ENCODE measurements at regions not wholly inside any gene's neighbourhood (a gene's known extent, or its start where the extent isn't known, plus 50 kb on each side); places are given as distances from the start of the nearest gene placed in this dataset.

DNA sequence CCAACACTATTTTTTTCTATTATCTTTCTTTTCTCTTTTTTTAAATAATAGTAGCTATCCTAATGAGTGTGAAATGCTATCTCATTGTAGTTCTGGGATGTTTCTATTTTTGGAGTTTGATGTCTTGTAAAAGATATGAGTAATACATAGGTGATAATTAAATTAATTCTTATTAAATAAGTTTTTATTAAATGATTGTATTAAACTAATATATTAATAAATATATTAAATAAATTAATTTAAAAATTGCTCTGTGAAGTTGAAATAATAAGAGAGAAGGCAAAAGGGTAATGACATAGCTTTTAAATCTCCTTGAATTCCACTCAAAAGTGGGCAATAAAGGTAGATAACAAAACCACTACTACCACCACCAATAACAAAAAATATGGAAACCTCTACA, 230.2 kb upstream of the SSTR1 start:
- Histone ChIP-seq H3K9ac (ENCODE audit: low read length) (no peak overlapping the region), H3K9me3 (ENCODE audit: low read length) (no peaks in the 10 kb centered on the region), H2AFZ (ENCODE audit: low read depth, low read length) (no peak overlapping the region), H3K4me2 (ENCODE audit: low read length) (no peak overlapping the region), H3K79me2 (replicated peaks; ENCODE audit: insufficient read depth, low read length) (no peaks in the 10 kb centered on the region), H3K27ac (ENCODE audit: low read length) (no peak overlapping the region), H4K20me1 (ENCODE audit: insufficient read depth) (no peaks in the 10 kb centered on the region), H3F3A (ENCODE audit: insufficient read depth, low read length, poor library complexity, severe bottlenecking) (no peaks in the 10 kb centered on the region), H3K27me3 (ENCODE audit: insufficient read depth, low read depth, low read length) (no peaks in the 10 kb centered on the region), H3K4me3 (ENCODE audit: low read length) (no peak overlapping the region), H3K9me2 (ENCODE audit: insufficient read depth, low read length) (no peaks in the 10 kb centered on the region), H3K36me3 (ENCODE audit: insufficient read depth, low read length) (no peaks in the 10 kb centered on the region)
- TF ChIP-seq EP300 (conservative IDR thresholded peaks at IDR 0.05; ENCODE audit: poor library complexity, severe bottlenecking) (no peak), EZH2 (IDR thresholded peaks at IDR 0.05; ENCODE audit: borderline replicate concordance, insufficient read depth, low read length, poor library complexity, severe bottlenecking) (no peak), MXI1 (conservative IDR thresholded peaks at IDR 0.05; ENCODE audit: poor library complexity, severe bottlenecking) (no peak), RAD21 (conservative IDR thresholded peaks at IDR 0.05) (no peak), TAF1 (IDR thresholded peaks at IDR 0.05; ENCODE audit: low read depth) (no peak)
- TF ChIP-seq, protein P1, sequence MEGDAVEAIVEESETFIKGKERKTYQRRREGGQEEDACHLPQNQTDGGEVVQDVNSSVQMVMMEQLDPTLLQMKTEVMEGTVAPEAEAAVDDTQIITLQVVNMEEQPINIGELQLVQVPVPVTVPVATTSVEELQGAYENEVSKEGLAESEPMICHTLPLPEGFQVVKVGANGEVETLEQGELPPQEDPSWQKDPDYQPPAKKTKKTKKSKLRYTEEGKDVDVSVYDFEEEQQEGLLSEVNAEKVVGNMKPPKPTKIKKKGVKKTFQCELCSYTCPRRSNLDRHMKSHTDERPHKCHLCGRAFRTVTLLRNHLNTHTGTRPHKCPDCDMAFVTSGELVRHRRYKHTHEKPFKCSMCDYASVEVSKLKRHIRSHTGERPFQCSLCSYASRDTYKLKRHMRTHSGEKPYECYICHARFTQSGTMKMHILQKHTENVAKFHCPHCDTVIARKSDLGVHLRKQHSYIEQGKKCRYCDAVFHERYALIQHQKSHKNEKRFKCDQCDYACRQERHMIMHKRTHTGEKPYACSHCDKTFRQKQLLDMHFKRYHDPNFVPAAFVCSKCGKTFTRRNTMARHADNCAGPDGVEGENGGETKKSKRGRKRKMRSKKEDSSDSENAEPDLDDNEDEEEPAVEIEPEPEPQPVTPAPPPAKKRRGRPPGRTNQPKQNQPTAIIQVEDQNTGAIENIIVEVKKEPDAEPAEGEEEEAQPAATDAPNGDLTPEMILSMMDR (IDR thresholded peaks at IDR 0.05; ENCODE audit: poor library complexity, severe bottlenecking) = no peak

DNA sequence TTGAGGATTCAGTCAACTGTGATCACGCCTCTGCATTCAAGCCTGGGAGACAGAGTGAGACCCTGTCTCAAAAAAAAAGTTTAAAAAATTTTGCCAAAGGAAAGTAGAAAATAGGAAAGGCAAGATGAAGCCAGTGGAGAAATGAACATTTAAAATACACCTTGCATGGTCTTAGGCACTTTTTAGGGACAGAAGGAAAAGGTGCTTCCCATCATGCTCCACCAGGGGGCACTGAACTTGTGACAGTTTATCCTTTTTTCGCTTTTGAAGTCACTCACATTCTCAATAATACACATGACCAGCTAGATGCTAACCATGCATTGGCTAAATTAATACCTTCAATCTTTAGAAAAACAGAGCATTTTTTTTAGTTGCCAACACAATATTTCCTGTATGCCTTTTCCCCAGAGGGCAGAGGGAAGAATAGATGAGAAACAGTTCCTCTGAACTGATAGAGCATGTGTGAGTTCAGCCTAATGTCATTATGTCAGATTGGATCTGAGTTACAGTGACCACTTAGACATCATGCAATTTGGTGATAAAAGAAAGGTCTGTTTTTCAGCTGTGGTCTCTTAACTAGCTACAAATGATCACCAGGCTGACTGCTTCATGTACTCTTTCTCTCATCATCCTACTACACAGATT, 221.8 kb upstream of the SSTR1 start:
- H2AFZ ChIP-seq (ENCODE audit: low read depth, low read length) = no peak overlapping the region
- no peak overlapping the region for H3K4me3 ChIP-seq (ENCODE audit: low read length)
- no peaks in the 10 kb centered on the region for H4K20me1 ChIP-seq (ENCODE audit: insufficient read depth)
- H3F3A ChIP-seq (ENCODE audit: insufficient read depth, low read length, poor library complexity, severe bottlenecking) = no peaks in the 10 kb centered on the region
- TF ChIP-seq EP300 (conservative IDR thresholded peaks at IDR 0.05; ENCODE audit: poor library complexity, severe bottlenecking) (no peak), SMC3 (conservative IDR thresholded peaks at IDR 0.05; ENCODE audit: poor library complexity) (peak; percentile 76), TAF1 (IDR thresholded peaks at IDR 0.05; ENCODE audit: low read depth) (no peak), MXI1 (conservative IDR thresholded peaks at IDR 0.05; ENCODE audit: poor library complexity, severe bottlenecking) (no peak), RAD21 (conservative IDR thresholded peaks at IDR 0.05) (peak; percentile 68)
- TF ChIP-seq, protein P1 (IDR thresholded peaks at IDR 0.05; ENCODE audit: poor library complexity, severe bottlenecking) = peak; percentile 69
- TF ChIP-seq, protein P2, sequence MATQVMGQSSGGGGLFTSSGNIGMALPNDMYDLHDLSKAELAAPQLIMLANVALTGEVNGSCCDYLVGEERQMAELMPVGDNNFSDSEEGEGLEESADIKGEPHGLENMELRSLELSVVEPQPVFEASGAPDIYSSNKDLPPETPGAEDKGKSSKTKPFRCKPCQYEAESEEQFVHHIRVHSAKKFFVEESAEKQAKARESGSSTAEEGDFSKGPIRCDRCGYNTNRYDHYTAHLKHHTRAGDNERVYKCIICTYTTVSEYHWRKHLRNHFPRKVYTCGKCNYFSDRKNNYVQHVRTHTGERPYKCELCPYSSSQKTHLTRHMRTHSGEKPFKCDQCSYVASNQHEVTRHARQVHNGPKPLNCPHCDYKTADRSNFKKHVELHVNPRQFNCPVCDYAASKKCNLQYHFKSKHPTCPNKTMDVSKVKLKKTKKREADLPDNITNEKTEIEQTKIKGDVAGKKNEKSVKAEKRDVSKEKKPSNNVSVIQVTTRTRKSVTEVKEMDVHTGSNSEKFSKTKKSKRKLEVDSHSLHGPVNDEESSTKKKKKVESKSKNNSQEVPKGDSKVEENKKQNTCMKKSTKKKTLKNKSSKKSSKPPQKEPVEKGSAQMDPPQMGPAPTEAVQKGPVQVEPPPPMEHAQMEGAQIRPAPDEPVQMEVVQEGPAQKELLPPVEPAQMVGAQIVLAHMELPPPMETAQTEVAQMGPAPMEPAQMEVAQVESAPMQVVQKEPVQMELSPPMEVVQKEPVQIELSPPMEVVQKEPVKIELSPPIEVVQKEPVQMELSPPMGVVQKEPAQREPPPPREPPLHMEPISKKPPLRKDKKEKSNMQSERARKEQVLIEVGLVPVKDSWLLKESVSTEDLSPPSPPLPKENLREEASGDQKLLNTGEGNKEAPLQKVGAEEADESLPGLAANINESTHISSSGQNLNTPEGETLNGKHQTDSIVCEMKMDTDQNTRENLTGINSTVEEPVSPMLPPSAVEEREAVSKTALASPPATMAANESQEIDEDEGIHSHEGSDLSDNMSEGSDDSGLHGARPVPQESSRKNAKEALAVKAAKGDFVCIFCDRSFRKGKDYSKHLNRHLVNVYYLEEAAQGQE (IDR thresholded peaks at IDR 0.05; ENCODE audit: borderline replicate concordance) = no peak
- H3K9me3 ChIP-seq (ENCODE audit: low read length) = no peaks in the 10 kb centered on the region
- no peak overlapping the region for H3K9ac ChIP-seq (ENCODE audit: low read length)
- H3K9me2 ChIP-seq (ENCODE audit: insufficient read depth, low read length) = no peaks in the 10 kb centered on the region
- H3K27me3 ChIP-seq (ENCODE audit: insufficient read depth, low read depth, low read length) = no peaks in the 10 kb centered on the region
- no peaks in the 10 kb centered on the region for H3K79me2 ChIP-seq (replicated peaks; ENCODE audit: insufficient read depth, low read length)
- no peak overlapping the region for H3K4me2 ChIP-seq (ENCODE audit: low read length)
- H3K27ac ChIP-seq (ENCODE audit: low read length) = no peak overlapping the region
- no peaks in the 10 kb centered on the region for H3K36me3 ChIP-seq (ENCODE audit: insufficient read depth, low read length)

Measured in neural cell (in vitro differentiated cells).